KMS-11 (cell line): ENCODE measurements at regions not wholly inside any gene's neighbourhood (a gene's known extent, or its start where the extent isn't known, plus 50 kb on each side); places are given as distances from the start of the nearest gene placed in this dataset.

Experiments
- H2AFZ ChIP-seq: fragments of 200-600 bp; sonication (generic); 2 replicates; pipeline ENCODE4 v1.6.1; 2016; ENCODE audit warnings: antibody characterized with exemption, mixed run types, low read depth
- H3K27ac ChIP-seq: fragments of 200-600 bp; sonication (generic); 2 replicates; pipeline ENCODE4 v1.6.1; 2016; ENCODE audit warnings: mild to moderate bottlenecking, mixed run types
- H3K27me3 ChIP-seq: fragments of 200-600 bp; sonication (generic); 2 replicates; pipeline ENCODE4 v1.6.1; 2017; ENCODE audit warnings: mild to moderate bottlenecking, low read depth, mixed run types, moderate library complexity; ENCODE audit not compliant: insufficient read depth
- H3K36me3 ChIP-seq: fragments of 200-600 bp; sonication (generic); 2 replicates; pipeline ENCODE4 v1.6.1; 2017; ENCODE audit warnings: mild to moderate bottlenecking, mixed run types; ENCODE audit not compliant: insufficient read depth
- H3K4me1 ChIP-seq: fragments of 200-600 bp; sonication (generic); 2 replicates; pipeline ENCODE4 v1.6.1; 2016; ENCODE audit warnings: mild to moderate bottlenecking, low read depth, mixed run types; ENCODE audit not compliant: poor library complexity, severe bottlenecking
- H3K4me2 ChIP-seq: fragments of 200-600 bp; sonication (generic); 2 replicates; pipeline ENCODE4 v1.7.0; 2016; ENCODE audit warnings: mild to moderate bottlenecking, mixed run types
- H3K4me3 ChIP-seq: fragments of 200-600 bp; sonication (generic); IDR thresholded peaks from 2 replicates; pipeline ENCODE4 v1.6.1; 2017; ENCODE audit warnings: low read depth, low read length, mixed read lengths; ENCODE audit not compliant: insufficient read depth
- H3K79me2 ChIP-seq: fragments of 200-600 bp; sonication (generic); 2 replicates; pipeline ENCODE4 v1.6.1; 2016; ENCODE audit warnings: low read depth, mixed run types; ENCODE audit not compliant: insufficient read depth
- H3K9ac ChIP-seq: fragments of 200-600 bp; sonication (generic); 2 replicates; pipeline ENCODE4 v1.6.1; 2016; ENCODE audit warnings: mild to moderate bottlenecking, mixed run types
- H4K20me1 ChIP-seq: fragments of 200-600 bp; sonication (generic); 2 replicates; pipeline ENCODE4 v1.6.1; 2016; ENCODE audit warnings: mild to moderate bottlenecking, mixed run types; ENCODE audit not compliant: insufficient read depth
- TF ChIP-seq, protein P1 (sequence below): fragments of 200-600 bp; sonication (generic); conservative IDR thresholded peaks from 2 replicates; pipeline ENCODE4 v1.6.1; 2017; ENCODE audit warnings: low read depth, mild to moderate bottlenecking, antibody characterized with exemption, low read length, moderate library complexity, mixed read lengths

DNA sequence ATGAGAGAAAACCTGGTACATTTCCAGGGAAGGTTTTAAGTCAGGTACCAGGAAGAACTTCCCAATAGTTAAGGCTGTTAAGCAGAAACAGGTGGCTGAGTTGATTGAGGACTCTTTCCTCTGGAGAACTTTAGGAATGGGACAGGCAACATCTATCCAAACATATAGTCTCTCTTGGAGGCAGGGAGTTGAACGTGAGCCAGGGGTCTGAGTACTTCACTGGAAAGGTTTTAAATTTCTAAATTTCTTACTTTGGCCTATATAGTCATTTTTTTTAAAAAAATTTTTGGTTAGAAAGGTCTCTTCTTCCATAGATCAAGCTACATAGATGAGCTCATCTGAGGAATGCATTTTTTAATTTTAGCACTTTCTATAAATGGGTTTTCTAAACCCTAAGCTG is 261.4 kb upstream of the TCF4 start:
- no peak overlapping the region for H3K27ac ChIP-seq
- no peak overlapping the region for H3K9ac ChIP-seq
- H3K4me2 ChIP-seq, result no peak overlapping the region
- no peaks in the 10 kb centered on the region for H3K79me2 ChIP-seq
- TF ChIP-seq, protein P1, sequence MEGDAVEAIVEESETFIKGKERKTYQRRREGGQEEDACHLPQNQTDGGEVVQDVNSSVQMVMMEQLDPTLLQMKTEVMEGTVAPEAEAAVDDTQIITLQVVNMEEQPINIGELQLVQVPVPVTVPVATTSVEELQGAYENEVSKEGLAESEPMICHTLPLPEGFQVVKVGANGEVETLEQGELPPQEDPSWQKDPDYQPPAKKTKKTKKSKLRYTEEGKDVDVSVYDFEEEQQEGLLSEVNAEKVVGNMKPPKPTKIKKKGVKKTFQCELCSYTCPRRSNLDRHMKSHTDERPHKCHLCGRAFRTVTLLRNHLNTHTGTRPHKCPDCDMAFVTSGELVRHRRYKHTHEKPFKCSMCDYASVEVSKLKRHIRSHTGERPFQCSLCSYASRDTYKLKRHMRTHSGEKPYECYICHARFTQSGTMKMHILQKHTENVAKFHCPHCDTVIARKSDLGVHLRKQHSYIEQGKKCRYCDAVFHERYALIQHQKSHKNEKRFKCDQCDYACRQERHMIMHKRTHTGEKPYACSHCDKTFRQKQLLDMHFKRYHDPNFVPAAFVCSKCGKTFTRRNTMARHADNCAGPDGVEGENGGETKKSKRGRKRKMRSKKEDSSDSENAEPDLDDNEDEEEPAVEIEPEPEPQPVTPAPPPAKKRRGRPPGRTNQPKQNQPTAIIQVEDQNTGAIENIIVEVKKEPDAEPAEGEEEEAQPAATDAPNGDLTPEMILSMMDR, result no peak
- no peak overlapping the region for H3K4me3 ChIP-seq
- H3K36me3 ChIP-seq, result no peaks in the 10 kb centered on the region
- no peaks in the 10 kb centered on the region for H4K20me1 ChIP-seq
- H2AFZ ChIP-seq, result no peak overlapping the region
- H3K27me3 ChIP-seq, result no peaks in the 10 kb centered on the region
- H3K4me1 ChIP-seq, result no peaks in the 10 kb centered on the region

DNA sequence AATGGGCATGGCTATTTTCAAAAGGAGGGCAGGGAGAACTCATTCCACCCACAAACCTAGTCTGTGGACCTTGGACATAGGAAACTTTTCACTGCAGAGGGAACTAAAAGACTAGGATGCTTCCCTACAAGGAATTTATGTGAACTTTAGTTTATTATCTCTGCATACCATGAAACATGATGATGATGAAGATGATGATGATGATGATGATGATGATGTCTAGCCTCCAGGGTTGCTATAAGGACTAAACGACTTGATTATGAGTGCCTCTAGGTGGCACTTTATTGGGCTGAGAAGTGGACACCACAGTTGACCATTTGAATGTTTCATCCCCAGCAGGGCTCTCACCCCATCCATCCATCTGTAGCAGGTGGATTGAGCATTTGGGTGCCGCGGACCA is 260.0 kb upstream of the TCF4 start:
- Histone ChIP-seq H3K4me1 (no peaks in the 10 kb centered on the region), H3K9ac (no peak overlapping the region)
- TF ChIP-seq, protein P1, result no peak

DNA sequence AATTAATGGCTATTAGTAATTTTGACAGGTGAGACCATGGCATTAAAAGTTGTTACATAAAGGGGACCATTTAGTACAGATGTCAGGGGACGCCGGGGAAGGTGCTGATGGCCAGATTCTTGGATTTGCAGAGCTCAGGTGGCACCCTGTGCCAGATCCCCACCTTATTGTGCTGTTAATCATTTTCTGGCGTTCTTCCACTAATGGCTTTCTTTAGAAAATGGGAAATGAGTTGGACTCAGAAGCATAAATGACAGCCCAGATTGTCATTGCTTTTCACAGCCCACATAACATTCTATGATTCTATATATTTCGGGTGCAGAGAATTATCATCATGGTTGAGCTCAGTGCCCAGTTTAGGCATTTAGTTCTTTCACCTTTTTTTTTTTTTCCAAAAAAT is 257.2 kb upstream of the TCF4 start:
- H3K9ac ChIP-seq, result no peak overlapping the region
- TF ChIP-seq, protein P1, result no peak

More for the DNA sequence above, 260.0 kb upstream of the TCF4 start:
- no peak overlapping the region for H2AFZ ChIP-seq
- no peak overlapping the region for H3K27ac ChIP-seq
- H3K27me3 ChIP-seq, result no peaks in the 10 kb centered on the region
- H4K20me1 ChIP-seq, result no peaks in the 10 kb centered on the region
- H3K4me3 ChIP-seq, result no peak overlapping the region
- no peak overlapping the region for H3K4me2 ChIP-seq
- H3K79me2 ChIP-seq, result no peaks in the 10 kb centered on the region
- H3K36me3 ChIP-seq, result no peaks in the 10 kb centered on the region

DNA sequence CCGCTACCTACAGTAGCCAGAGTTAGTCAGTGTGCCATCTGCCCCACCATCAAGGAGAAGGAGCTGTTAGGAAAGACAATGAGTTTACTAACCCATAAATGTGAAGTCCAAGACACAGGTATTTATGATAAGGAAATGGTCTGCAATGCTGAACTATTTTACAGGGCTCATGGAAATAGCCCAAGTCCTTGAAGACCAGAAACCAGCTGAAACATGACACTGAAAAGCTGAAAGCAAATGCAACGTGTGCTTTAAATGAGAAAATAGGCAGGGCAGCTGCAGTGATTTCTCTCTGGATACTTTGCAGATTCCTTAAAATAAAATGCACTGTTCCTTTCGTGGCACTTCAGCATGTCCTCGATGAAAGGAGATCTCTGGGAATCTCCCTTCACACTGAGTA is 256.4 kb upstream of the TCF4 start:
- Histone ChIP-seq H3K36me3 (no peaks in the 10 kb centered on the region), H3K4me3 (no peak overlapping the region), H3K27ac (no peak overlapping the region), H3K27me3 (no peaks in the 10 kb centered on the region), H2AFZ (no peak overlapping the region), H3K9ac (no peak overlapping the region), H3K79me2 (no peaks in the 10 kb centered on the region), H3K4me1 (no peaks in the 10 kb centered on the region), H4K20me1 (no peaks in the 10 kb centered on the region), H3K4me2 (no peak overlapping the region)
- TF ChIP-seq, protein P1, result no peak

More for the DNA sequence above, 257.2 kb upstream of the TCF4 start:
- Histone ChIP-seq H3K4me3 (no peak overlapping the region), H2AFZ (no peak overlapping the region), H3K79me2 (no peaks in the 10 kb centered on the region), H4K20me1 (no peaks in the 10 kb centered on the region), H3K27ac (no peak overlapping the region), H3K4me2 (no peak overlapping the region), H3K4me1 (no peaks in the 10 kb centered on the region), H3K36me3 (no peaks in the 10 kb centered on the region), H3K27me3 (no peaks in the 10 kb centered on the region)
